Esophagus squamous epithelium (tissue), 4 donors: ENCODE measurements at regions not wholly inside any gene's neighbourhood (a gene's known extent, or its start where the extent isn't known, plus 50 kb on each side); places are given as distances from the start of the nearest gene placed in this dataset.

Source experiments
- POLR2A ChIP-seq, 4 donors: fragments of 450-650 bp; IDR thresholded peaks; one replicate each; pipeline ENCODE4 v1.6.1; 2017; ENCODE audit warnings: antibody characterized with exemption in 4 of 4, mild to moderate bottlenecking in 4 of 4, moderate library complexity in 3 of 4
- TF ChIP-seq, protein P1 (sequence below), 6 experiments: fragments of 450-650 bp in 4 of 6; fragments of 200-600 bp in 2 of 6; sonication (generic) in 2 of 6; IDR thresholded peaks; one replicate each; pipeline ENCODE4 v1.5.1; 2016 to 2019; ENCODE audit warnings: antibody characterized with exemption in 6 of 6, mild to moderate bottlenecking in 4 of 6, moderate library complexity in 4 of 6

DNA sequence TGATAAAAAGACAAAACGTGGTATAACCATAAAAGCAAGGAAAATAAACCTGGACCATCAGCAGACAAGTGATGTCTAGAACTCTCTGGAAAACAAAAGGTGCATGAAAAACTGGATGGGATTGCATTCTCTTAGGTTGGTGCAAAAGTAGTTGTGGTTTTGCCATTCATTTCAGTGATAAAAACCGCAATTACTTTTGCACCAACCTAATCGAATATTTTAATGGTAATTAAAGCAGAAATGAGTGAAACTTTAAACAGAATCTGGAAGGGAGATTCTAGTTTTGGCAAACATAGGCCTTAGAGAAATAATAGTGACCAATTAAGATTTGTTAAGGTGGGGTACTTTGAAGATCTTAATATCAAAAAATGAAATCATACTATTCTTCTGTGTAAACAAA lies 800.8 kb upstream of the GYPC start:
- no peak for TF ChIP-seq POLR2A (IDR thresholded peaks at IDR 0.05)
- TF ChIP-seq, protein P1, sequence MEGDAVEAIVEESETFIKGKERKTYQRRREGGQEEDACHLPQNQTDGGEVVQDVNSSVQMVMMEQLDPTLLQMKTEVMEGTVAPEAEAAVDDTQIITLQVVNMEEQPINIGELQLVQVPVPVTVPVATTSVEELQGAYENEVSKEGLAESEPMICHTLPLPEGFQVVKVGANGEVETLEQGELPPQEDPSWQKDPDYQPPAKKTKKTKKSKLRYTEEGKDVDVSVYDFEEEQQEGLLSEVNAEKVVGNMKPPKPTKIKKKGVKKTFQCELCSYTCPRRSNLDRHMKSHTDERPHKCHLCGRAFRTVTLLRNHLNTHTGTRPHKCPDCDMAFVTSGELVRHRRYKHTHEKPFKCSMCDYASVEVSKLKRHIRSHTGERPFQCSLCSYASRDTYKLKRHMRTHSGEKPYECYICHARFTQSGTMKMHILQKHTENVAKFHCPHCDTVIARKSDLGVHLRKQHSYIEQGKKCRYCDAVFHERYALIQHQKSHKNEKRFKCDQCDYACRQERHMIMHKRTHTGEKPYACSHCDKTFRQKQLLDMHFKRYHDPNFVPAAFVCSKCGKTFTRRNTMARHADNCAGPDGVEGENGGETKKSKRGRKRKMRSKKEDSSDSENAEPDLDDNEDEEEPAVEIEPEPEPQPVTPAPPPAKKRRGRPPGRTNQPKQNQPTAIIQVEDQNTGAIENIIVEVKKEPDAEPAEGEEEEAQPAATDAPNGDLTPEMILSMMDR (IDR thresholded peaks at IDR 0.05), result no peak
